Neural progenitor cell (in vitro differentiated cells): ENCODE measurements at regions not wholly inside any gene's neighbourhood (a gene's known extent, or its start where the extent isn't known, plus 50 kb on each side); places are given as distances from the start of the nearest gene placed in this dataset.

Experiments used
- DNase-seq: peaks from one replicate; pipeline ENCODE4 v3.0.0-alpha.2; 2016; ENCODE audit warnings: low spot score
- H2AFZ ChIP-seq: fragments of 200-600 bp; sonication (generic); replicated peaks from 2 replicates; pipeline ENCODE4 v1.6.1; 2016; ENCODE audit warnings: antibody characterized with exemption
- H3F3A ChIP-seq: fragments of 200-600 bp; sonication (generic); 2 replicates; pipeline ENCODE4 v1.6.1; 2016; ENCODE audit warnings: antibody characterized with exemption, low read depth
- H3K27ac ChIP-seq: fragments of 200-600 bp; sonication (generic); 2 replicates; pipeline ENCODE4 v1.5.1; 2016; ENCODE audit warnings: mild to moderate bottlenecking
- H3K27me3 ChIP-seq: fragments of 200-600 bp; sonication (generic); 2 replicates; pipeline ENCODE4 v1.6.1; 2016; ENCODE audit warnings: mild to moderate bottlenecking, moderate library complexity
- H3K36me3 ChIP-seq: fragments of 200-600 bp; sonication (generic); 2 replicates; pipeline ENCODE4 v1.5.1; 2016
- H3K4me1 ChIP-seq: fragments of 200-600 bp; sonication (generic); 2 replicates; pipeline ENCODE4 v1.6.1; 2016; ENCODE audit warnings: mixed run types
- H3K4me2 ChIP-seq: fragments of 200-600 bp; sonication (generic); 2 replicates; pipeline ENCODE4 v1.6.1; 2016
- H3K4me3 ChIP-seq: fragments of 200-600 bp; sonication (generic); 2 replicates; pipeline ENCODE4 v1.5.1; 2016
- H3K79me2 ChIP-seq: fragments of 200-600 bp; sonication (generic); 2 replicates; pipeline ENCODE4 v1.6.1; 2016; ENCODE audit warnings: low read depth
- H3K9ac ChIP-seq: fragments of 200-600 bp; sonication (generic); 2 replicates; pipeline ENCODE4 v1.6.1; 2016
- H3K9me3 ChIP-seq: fragments of 200-600 bp; sonication (generic); 2 replicates; pipeline ENCODE4 v1.5.1; 2016; ENCODE audit warnings: low read depth
- H4K20me1 ChIP-seq: fragments of 200-600 bp; sonication (generic); 2 replicates; pipeline ENCODE4 v1.6.1; 2016; ENCODE audit warnings: low read depth
- H3K27ac Mint-ChIP-seq: 3 replicates; pipeline ENCODE4 v1.8.0; 2021; ENCODE audit warnings: mixed read lengths
- H3K27me3 Mint-ChIP-seq: 2 replicates; pipeline ENCODE4 v1.8.0; 2022; ENCODE audit warnings: low read depth, mild to moderate bottlenecking, inconsistent platforms, moderate library complexity, mixed read lengths; ENCODE audit not compliant: insufficient read depth
- H3K36me3 Mint-ChIP-seq: 3 replicates; pipeline ENCODE4 v1.8.0; 2021; ENCODE audit warnings: mixed read lengths
- H3K4me1 Mint-ChIP-seq: 3 replicates; pipeline ENCODE4 v1.8.0; 2021; ENCODE audit warnings: mixed read lengths
- H3K4me3 Mint-ChIP-seq: 3 replicates; pipeline ENCODE4 v1.8.0; 2021; ENCODE audit warnings: mild to moderate bottlenecking, moderate library complexity, mixed read lengths
- H3K9me3 Mint-ChIP-seq: 3 replicates; pipeline ENCODE4 v1.8.0; 2020; ENCODE audit warnings: mixed read lengths
- CTCF ChIP-seq: fragments of 200-600 bp; sonication (generic); IDR thresholded peaks from 2 replicates; pipeline ENCODE4 v1.5.1; 2017; ENCODE audit warnings: antibody characterized with exemption, mild to moderate bottlenecking
- EZH2 ChIP-seq: fragments of 200-600 bp; sonication (generic); IDR thresholded peaks from 2 replicates; pipeline ENCODE4 v1.6.1; 2017; ENCODE audit warnings: antibody characterized with exemption, mild to moderate bottlenecking, moderate library complexity
- EZH2phosphoT487 ChIP-seq: fragments of 200-600 bp; sonication (generic); IDR thresholded peaks from 2 replicates; pipeline ENCODE4 v1.6.1; 2017; ENCODE audit warnings: antibody characterized with exemption

DNA sequence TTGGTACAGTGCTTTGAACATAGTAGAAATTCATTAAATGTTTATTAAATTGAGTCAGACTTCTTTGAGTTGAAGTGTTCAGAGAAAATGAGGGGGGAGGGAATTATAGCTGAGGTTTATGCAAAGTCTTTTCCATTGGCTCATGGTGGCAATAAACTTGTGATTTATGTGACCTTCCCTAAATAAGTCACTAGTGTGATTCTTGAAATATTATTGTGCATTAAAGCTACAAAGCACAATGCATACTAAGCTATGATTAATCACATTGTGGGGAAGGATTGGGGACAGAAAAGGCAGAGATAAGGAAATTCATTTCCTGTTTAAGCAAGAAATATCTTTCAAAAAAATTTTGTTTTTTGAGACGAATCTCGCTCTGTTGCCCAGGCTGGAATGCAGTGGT, 877.5 kb downstream of the TFAP2A start:
- DNase-seq: no peak
- H3K79me2 ChIP-seq: no peaks in the 10 kb centered on the region
- no peaks in the 10 kb centered on the region for H4K20me1 ChIP-seq
- no peak overlapping the region for H3K27ac Mint-ChIP-seq
- H3K4me2 ChIP-seq: no peak overlapping the region
- no peaks in the 10 kb centered on the region for H3K4me1 Mint-ChIP-seq
- H3K36me3 Mint-ChIP-seq: no peaks in the 10 kb centered on the region
- H3K9ac ChIP-seq: no peak overlapping the region
- H3K9me3 Mint-ChIP-seq: no peaks in the 10 kb centered on the region
- no peak overlapping the region for H3K27ac ChIP-seq
- TF ChIP-seq CTCF (no peak), EZH2 (no peak), EZH2phosphoT487 (no peak)
- no peaks in the 10 kb centered on the region for H3K36me3 ChIP-seq
- H3K4me3 ChIP-seq: no peak overlapping the region
- H3K27me3 Mint-ChIP-seq: peaks cover 4% of the 10 kb centered on the region
- H3K27me3 ChIP-seq: no peaks in the 10 kb centered on the region
- H3K4me3 Mint-ChIP-seq: no peak overlapping the region
- H3F3A ChIP-seq: no peaks in the 10 kb centered on the region
- no peaks in the 10 kb centered on the region for H3K4me1 ChIP-seq
- no peaks in the 10 kb centered on the region for H3K9me3 ChIP-seq
- H2AFZ ChIP-seq: no peak overlapping the region

- DNase-seq: no peak
- Histone ChIP-seq H3K79me2 (no peaks in the 10 kb centered on the region), H3K4me3 (no peak overlapping the region), H3K27ac (no peak overlapping the region), H3K27me3 (no peaks in the 10 kb centered on the region), H3K9me3 (no peaks in the 10 kb centered on the region), H3K9ac (no peak overlapping the region), H3K36me3 (no peaks in the 10 kb centered on the region), H3K4me2 (no peak overlapping the region), H4K20me1 (no peaks in the 10 kb centered on the region), H3K4me1 (no peaks in the 10 kb centered on the region), H3F3A (no peaks in the 10 kb centered on the region), H2AFZ (no peak overlapping the region)
- Mint-ChIP-seq H3K27me3 (peaks cover 4% of the 10 kb centered on the region), H3K4me1 (no peaks in the 10 kb centered on the region), H3K4me3 (no peak overlapping the region), H3K36me3 (no peaks in the 10 kb centered on the region), H3K9me3 (no peaks in the 10 kb centered on the region), H3K27ac (no peak overlapping the region)
- no peak for TF ChIP-seq EZH2
- no peak for TF ChIP-seq EZH2phosphoT487
- no peak for TF ChIP-seq CTCF
Measured at GRCh38 chr6:9535106-9535505, 879.8 kb downstream of the TFAP2A start.

DNA sequence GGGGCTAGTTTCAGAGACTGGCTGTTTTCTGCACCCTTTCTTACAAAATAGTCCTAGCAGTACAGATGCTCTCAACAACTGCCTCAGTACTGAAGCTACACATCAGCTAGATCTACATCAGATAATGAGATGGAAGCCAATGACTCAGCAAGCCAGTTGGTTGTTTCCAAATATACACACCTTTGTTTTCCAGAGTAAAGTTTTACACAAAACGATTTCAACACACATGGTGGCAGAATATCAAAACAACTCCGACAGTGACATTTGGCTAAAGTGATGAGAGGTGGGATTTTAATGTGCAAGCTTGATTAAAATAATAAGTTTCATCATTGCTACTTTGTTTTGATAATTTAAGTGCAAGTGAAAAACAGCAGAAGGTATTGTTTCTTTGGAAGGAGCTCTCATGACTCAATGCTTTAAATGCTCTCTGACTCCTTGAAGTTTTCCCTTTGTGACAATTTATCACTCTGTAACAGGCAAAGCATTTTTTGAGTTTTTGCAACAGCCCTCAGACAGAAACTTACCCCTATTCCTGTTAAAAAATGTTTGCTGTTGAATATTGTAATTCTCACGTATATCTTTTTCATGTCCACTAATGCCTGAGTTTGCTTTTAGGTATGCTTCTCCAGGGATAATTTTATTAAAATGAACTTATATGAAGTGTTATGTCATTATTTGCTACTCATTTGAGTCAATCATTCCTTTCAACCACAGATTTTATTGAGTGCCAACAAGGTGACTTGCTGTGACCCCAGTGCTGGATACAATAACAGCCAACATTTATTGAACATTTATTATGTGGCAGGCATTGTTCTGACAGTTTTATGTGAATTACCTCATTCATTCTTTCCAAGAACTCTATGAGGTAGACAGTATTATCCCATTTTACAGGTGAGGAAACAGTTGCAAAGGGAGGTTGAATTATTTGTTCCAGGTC, 882.0 kb downstream of the TFAP2A start:
- TF ChIP-seq EZH2 (no peak), CTCF (no peak), EZH2phosphoT487 (no peak)
- no peaks in the 10 kb centered on the region for H3K4me1 ChIP-seq
- H3K36me3 Mint-ChIP-seq: no peaks in the 10 kb centered on the region

More for the DNA sequence above, 882.0 kb downstream of the TFAP2A start:
- no peak for DNase-seq
- Histone ChIP-seq H3K4me3 (no peak overlapping the region), H3K4me2 (no peak overlapping the region), H3K27ac (no peak overlapping the region), H3K27me3 (no peaks in the 10 kb centered on the region), H3K79me2 (no peaks in the 10 kb centered on the region), H2AFZ (no peak overlapping the region), H4K20me1 (no peaks in the 10 kb centered on the region), H3F3A (no peaks in the 10 kb centered on the region), H3K9ac (no peak overlapping the region), H3K9me3 (no peaks in the 10 kb centered on the region), H3K36me3 (no peaks in the 10 kb centered on the region)
- Mint-ChIP-seq H3K27ac (no peak overlapping the region), H3K9me3 (no peaks in the 10 kb centered on the region), H3K4me1 (no peaks in the 10 kb centered on the region), H3K4me3 (no peak overlapping the region), H3K27me3 (peaks cover 2% of the 10 kb centered on the region)
